GM21528 (cell line): ENCODE measurements at regions not wholly inside any gene's neighbourhood (a gene's known extent, or its start where the extent isn't known, plus 50 kb on each side); places are given as distances from the start of the nearest gene placed in this dataset.

ENCODE experiments used
- ATAC-seq: cut with Tn5 transposase; IDR thresholded peaks from one replicate; pipeline ENCODE4 v1.9.1; 2021; ENCODE audit warnings: mild to moderate bottlenecking, moderate library complexity; ENCODE audit not compliant: unreplicated experiment, low FRiP score

GRCh38 chr4:90007494-90008167 lies 113.0 kb downstream of the MMRN1 start:
- ATAC-seq: no peak

GRCh38 chr4:90012918-90013317 lies 114.3 kb upstream of the CCSER1 start:
- no peak for ATAC-seq

GRCh38 chr4:90024519-90024918 lies 102.7 kb upstream of the CCSER1 start:
- ATAC-seq: no peak

DNA sequence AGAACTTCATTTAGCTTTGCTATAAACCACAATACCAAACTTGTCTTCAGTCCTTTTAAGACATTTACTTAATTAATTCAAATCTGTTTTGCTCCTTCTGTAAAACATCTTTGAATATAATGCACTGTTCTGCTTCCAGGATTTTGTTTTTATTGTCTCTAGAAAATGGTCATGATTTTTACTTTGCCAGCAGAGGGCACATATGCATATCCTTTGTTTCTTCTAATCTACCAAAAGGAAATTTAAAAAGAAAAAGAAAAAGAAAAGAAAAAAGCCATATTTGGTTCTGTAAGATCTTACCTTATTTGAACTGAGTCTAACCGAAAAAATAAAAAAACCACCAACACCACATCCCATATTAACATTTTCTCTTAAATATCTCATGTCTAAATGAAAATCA lies 101.9 kb upstream of the CCSER1 start:
- ATAC-seq: no peak

GRCh38 chr4:90027565-90027964 lies 99.6 kb upstream of the CCSER1 start:
- peak; percentile 93 for ATAC-seq

DNA sequence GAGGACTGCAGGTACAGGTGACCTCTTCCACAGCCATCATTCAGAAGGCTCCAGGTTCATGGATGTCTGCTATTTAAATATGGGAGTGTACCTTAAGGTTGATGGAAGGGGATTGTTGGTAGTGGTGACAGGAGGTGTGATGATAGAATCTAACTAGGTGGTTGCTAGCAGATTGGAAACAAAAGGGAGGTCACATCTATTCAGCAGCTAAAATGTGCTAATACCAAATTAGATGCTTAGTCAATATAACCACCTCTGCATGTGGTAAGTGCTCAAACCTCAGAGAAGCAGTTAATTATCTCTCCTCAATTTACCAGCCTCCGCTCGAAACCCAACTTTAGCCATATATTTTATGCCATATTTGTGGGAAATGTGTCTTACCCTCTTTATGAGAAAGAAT lies 98.7 kb upstream of the CCSER1 start:
- no peak for ATAC-seq

DNA sequence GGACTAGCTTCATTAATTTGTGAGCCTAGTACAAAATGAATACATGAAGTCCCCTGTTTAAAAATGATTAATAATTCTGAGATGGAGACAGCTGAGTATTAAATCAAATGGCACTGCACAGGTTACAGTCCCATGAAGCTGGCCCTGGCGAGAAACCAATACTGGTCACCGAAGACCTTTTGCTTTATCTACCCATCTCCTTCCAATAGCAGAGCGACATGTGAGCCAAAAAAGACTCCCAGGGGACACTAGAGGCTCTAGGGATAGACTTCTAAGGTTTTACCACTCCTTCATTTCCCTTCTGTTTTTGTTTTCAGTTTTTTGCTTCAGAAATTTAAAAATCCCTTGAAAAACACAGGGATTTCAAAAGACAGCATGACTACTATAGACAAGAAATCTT lies 97.0 kb upstream of the CCSER1 start:
- ATAC-seq: no peak

GRCh38 chr4:90030953-90031352 lies 96.2 kb upstream of the CCSER1 start:
- ATAC-seq: no peak

DNA sequence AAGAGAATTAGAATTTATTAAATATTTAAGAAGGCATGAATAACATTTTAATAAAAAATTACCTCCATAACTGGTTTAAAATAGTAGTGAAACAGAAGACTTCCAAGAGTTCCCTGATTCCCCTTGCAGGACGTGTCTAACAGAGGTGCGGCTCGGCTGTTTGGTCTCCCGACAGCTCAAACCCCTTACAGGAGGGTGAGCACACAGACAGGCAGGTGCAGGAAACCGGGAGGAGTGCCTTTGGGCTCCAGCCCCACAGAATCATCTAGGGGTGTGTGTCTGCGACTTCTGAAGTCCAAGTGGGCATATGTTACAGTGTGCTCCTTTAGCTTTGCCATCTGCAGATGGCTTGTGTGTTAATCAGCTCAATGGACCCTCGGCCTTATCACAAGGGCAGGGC lies 88.1 kb upstream of the CCSER1 start:
- ATAC-seq: no peak

- no peak for ATAC-seq
Observed at GRCh38 chr4:90051999-90052398, 75.2 kb upstream of the CCSER1 start.

DNA sequence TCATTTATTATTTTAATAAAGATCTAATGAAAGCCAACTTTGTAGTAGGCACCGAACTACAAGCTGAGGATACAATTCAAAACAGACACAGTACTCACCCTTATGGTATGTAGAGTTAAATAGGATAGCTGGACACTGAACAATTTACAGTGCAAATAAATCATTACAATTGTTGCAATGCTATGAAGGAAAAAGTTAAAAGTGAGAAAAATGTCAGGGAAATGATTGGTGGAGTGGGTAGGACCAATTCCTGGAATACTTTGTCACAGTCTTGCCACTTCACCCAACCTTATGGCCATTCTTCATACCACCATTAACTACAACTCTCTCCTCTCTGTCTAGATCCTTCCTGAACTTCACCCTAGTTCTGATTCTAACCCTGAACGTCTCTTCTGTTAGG lies 70.1 kb upstream of the CCSER1 start:
- ATAC-seq: no peak

DNA sequence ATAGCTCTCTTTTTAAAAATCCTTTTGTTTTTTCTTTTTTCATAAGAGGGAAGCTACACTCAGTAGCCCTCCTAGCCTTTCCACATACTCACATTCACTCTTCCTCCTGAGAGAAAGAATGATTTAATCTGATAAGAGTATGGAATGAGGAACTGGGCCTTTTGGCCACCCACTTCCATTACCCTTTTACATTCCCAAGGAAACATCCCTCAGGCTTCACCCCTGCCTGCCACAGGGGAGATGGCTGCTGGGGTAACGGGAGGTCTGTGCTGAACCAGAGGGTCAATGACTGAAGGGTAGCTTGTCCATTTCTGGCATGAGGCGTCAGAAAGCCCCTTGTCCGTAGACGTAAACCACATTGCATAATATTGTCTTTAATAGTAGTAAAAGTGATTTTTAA lies 67.2 kb upstream of the CCSER1 start:
- no peak for ATAC-seq

DNA sequence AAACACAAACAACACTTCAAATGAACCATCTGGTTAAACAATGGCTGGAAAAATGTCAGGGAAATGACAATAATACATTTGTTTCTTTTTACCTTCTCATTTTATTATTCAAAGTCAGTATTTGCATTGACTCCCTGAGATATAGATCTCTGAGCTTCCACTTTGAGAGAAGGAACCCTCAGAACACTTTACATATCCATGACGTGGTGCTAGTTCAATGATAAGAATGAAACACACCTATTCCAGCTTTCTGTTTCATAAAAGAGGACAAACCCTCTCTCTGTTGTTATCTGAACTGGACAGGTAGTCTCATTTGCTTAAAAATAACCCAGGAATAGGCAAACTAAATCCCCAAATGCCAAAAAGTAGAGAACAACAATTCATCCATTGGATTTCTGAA lies 65.3 kb upstream of the CCSER1 start:
- no peak for ATAC-seq

DNA sequence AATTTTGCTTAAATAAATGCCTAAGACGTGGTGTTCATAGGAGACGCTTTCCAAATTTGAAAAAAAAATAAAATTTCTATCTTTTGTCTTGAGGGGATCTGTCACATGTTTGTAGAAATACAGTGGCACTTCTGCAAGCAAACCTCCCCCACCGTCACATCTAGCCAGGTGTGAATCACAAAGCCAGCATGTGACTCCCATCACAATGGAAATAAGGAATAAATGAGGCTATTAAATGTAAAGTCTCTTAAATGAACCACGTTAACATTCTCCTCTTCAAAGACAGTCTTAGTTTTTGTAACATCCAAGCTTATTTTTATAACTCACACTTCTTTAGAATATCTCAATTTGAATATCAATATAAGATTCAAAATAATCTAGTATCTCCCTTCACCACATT lies 63.0 kb upstream of the CCSER1 start:
- no peak for ATAC-seq

DNA sequence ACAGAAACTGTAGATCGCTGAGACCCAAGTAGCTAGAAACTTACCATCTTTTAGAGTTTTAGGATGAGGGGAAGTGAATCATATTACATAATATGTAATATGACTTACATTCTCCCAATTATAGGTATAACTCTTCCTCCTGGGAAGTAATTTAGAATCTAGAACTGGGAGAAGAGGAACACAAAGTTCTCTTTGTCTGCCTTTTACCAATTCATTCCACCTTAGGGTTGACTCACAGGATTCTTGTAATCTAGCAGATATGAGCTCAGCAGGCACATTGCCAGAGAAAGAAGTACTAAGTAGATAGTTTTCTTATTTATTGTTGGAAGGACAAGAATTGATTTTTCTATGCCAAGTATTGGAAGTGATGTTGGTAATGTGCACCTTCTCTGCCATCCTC lies 58.0 kb upstream of the CCSER1 start:
- no peak for ATAC-seq

DNA sequence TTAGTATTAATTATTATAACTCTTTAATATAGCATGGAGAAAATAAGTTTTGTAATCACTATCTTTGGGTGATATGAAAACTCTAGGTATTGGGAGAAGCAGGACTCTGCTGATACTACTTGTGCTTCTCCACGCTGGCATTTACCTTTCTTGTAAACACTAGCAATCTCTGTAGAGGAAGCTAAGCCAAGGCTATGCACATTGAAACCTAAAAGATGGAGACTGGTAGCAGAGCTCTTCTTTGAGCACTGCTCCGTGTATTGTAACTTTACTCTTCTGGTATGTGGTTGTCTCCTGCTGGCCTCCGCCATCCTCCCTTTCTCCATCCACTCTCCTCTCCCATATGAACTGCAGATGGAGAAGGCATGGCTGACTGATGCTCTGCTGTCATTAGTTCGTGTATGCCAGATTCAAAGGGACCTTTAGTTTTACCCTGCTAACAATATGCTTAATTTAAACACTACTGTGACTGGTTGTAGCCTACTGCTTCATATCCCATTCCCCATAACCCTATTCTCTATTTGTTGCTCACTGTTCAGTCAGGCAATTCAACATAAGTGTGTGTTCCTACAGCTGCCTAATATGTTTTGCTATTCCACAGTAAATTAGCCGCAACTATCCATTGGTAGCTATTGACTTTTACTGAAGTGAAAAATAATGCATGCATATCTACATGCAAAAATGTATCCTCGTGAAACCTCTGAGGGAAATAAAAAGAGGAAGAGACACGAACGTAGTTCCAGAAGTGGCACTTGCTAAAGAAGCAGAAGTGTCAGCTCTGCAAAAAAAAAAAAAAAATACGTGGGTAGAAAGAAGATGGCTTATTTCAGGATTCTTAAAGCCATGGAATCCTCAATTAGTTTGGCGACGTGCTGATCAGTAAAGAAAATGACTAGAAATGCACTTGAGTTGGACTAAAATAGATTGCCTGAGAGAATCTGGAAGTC lies 55.6 kb upstream of the CCSER1 start:
- peak; percentile 65 for ATAC-seq

- ATAC-seq: no peak
Observed at GRCh38 chr4:90074322-90074886, 52.8 kb upstream of the CCSER1 start.
